Mammary epithelial cell (primary cell): ENCODE measurements at regions not wholly inside any gene's neighbourhood (a gene's known extent, or its start where the extent isn't known, plus 50 kb on each side); places are given as distances from the start of the nearest gene placed in this dataset.

Experiments used
- CTCF ChIP-seq, 2 donors: IDR thresholded peaks in 1 of 2; conservative IDR thresholded peaks in 1 of 2; 2 replicates each; pipeline ENCODE4 v1.5.1; 2011 to 2012; ENCODE audit warnings: inconsistent platforms in 2 of 2, low read length in 2 of 2, mild to moderate bottlenecking in 2 of 2, control low read depth in 1 of 2, low read depth in 1 of 2; ENCODE audit not compliant: insufficient read depth in 1 of 2; ENCODE audit errors: extremely low read depth in 1 of 2
- EZH2 ChIP-seq: IDR thresholded peaks from 2 replicates; pipeline ENCODE4 v1.6.1; 2012; ENCODE audit warnings: low read length, inconsistent platforms, borderline replicate concordance

- TF ChIP-seq CTCF (conservative IDR thresholded peaks at IDR 0.05 in 1 of 2, IDR thresholded peaks at IDR 0.05 in 1 of 2; ENCODE audit: extremely low read depth in 1 of 2, insufficient read depth in 1 of 2, low read depth in 1 of 2, low read length in 2 of 2) (no peak), EZH2 (no peak)
These were observed 61.4 kb upstream of the MANEA start for GRCh38 chr6:95515975-95516374.
